Activated CD4-positive, alpha-beta T cell treated with anti-CD3 and anti-CD28 coated beads, Interleukin-2, amount 10 ng/mL, durations not matched to agents 7 days and 5 days (primary cell): ENCODE measurements at regions not wholly inside any gene's neighbourhood (a gene's known extent, or its start where the extent isn't known, plus 50 kb on each side); places are given as distances from the start of the nearest gene placed in this dataset.

Source experiments
- CTCF ChIA-PET: fragments of 350-600 bp; sonication (Branson Sonifier 250); formaldehyde crosslinking; loops from one replicate; lab custom pipeline; 2021; ENCODE audit warnings: antibody characterized with exemption; lab: Charles Lee
- POLR2A ChIA-PET: fragments of 350-600 bp; sonication (Branson Sonifier 250); formaldehyde crosslinking; loops from one replicate; lab custom pipeline; 2021; ENCODE audit warnings: antibody characterized with exemption; lab: Charles Lee
- DNase-seq: peaks from one replicate; pipeline ENCODE4 v3.0.0-alpha.2; 2020
- H3K27ac Mint-ChIP-seq: one replicate; pipeline ENCODE4 v1.8.0; 2021; ENCODE audit warnings: mild to moderate bottlenecking, moderate library complexity, mixed read lengths
- H3K27me3 Mint-ChIP-seq: one replicate; pipeline ENCODE4 v1.8.0; 2021; ENCODE audit warnings: mixed read lengths
- H3K36me3 Mint-ChIP-seq: one replicate; pipeline ENCODE4 v1.8.0; 2021; ENCODE audit warnings: low read depth, mixed read lengths
- H3K4me1 Mint-ChIP-seq: one replicate; pipeline ENCODE4 v1.8.0; 2021; ENCODE audit warnings: mixed read lengths
- H3K4me3 Mint-ChIP-seq: one replicate; pipeline ENCODE4 v1.8.0; 2021; ENCODE audit warnings: mild to moderate bottlenecking, moderate library complexity, mixed read lengths
- H3K9me3 Mint-ChIP-seq: one replicate; pipeline ENCODE4 v1.8.0; 2021; ENCODE audit warnings: mixed read lengths

GRCh38 chr11:69422645-69423044 lies 58.8 kb upstream of the LINC01488 start:
- Mint-ChIP-seq H3K27ac (no peak overlapping the region), H3K9me3 (peaks cover 12% of the 10 kb centered on the region), H3K27me3 (peaks cover 10% of the 10 kb centered on the region), H3K36me3 (peaks cover 3% of the 10 kb centered on the region), H3K4me3 (no peak overlapping the region), H3K4me1 (peaks cover 14% of the 10 kb centered on the region)
- POLR2A ChIA-PET: no interaction called here
- DNase-seq: no peak
- CTCF ChIA-PET: no interaction called here

- CTCF ChIA-PET: no interaction called here
- POLR2A ChIA-PET: no interaction called here
- H3K27ac Mint-ChIP-seq: no peak overlapping the region
Measured at GRCh38 chr11:69423181-69423580, 58.3 kb upstream of the LINC01488 start.

GRCh38 chr11:69423611-69424385 lies 57.7 kb upstream of the LINC01488 start:
- peaks cover 10% of the 10 kb centered on the region for H3K27me3 Mint-ChIP-seq
- H3K4me1 Mint-ChIP-seq: peaks cover 14% of the 10 kb centered on the region
- ChIA-PET POLR2A (no interaction called here), CTCF (no interaction called here)
- peaks cover 3% of the 10 kb centered on the region for H3K36me3 Mint-ChIP-seq
- peaks cover 12% of the 10 kb centered on the region for H3K9me3 Mint-ChIP-seq
- H3K4me3 Mint-ChIP-seq: no peak overlapping the region
- DNase-seq: no peak
- H3K27ac Mint-ChIP-seq: no peak overlapping the region

More at GRCh38 chr11:69423181-69423580, 58.3 kb upstream of the LINC01488 start:
- Mint-ChIP-seq H3K9me3 (peaks cover 12% of the 10 kb centered on the region), H3K4me3 (no peak overlapping the region), H3K36me3 (peaks cover 3% of the 10 kb centered on the region), H3K27me3 (peaks cover 10% of the 10 kb centered on the region), H3K4me1 (peaks cover 14% of the 10 kb centered on the region)
- DNase-seq: no peak

- ChIA-PET CTCF (no interaction called here), POLR2A (no interaction called here)
- Mint-ChIP-seq H3K36me3 (peaks cover 3% of the 10 kb centered on the region), H3K27me3 (peaks cover 10% of the 10 kb centered on the region), H3K27ac (no peak overlapping the region), H3K9me3 (peaks cover 12% of the 10 kb centered on the region), H3K4me3 (no peak overlapping the region), H3K4me1 (peaks cover 14% of the 10 kb centered on the region)
- no peak for DNase-seq
Measured at GRCh38 chr11:69424748-69425147, 56.7 kb upstream of the LINC01488 start.

GRCh38 chr11:69425444-69425843 lies 56.0 kb upstream of the LINC01488 start:
- Mint-ChIP-seq H3K4me3 (no peak overlapping the region), H3K4me1 (peaks cover 14% of the 10 kb centered on the region), H3K9me3 (peaks cover 12% of the 10 kb centered on the region), H3K27ac (no peak overlapping the region), H3K36me3 (peaks cover 3% of the 10 kb centered on the region), H3K27me3 (peaks cover 10% of the 10 kb centered on the region)
- POLR2A ChIA-PET: no interaction called here
- CTCF ChIA-PET: interaction anchor here (0.6 kb wide), 1 partner anchor 14 kb away, joined by 3 read pairs; no protein-coding TSS in a partner anchor
- no peak for DNase-seq

- ChIA-PET POLR2A (no interaction called here), CTCF (no interaction called here)
- Mint-ChIP-seq H3K4me1 (peaks cover 14% of the 10 kb centered on the region), H3K27ac (no peak overlapping the region), H3K36me3 (peaks cover 3% of the 10 kb centered on the region), H3K9me3 (peaks cover 12% of the 10 kb centered on the region), H3K4me3 (no peak overlapping the region), H3K27me3 (peaks cover 10% of the 10 kb centered on the region)
- DNase-seq: no peak
Measured at GRCh38 chr11:69425895-69426544, 55.4 kb upstream of the LINC01488 start.

- peaks cover 3% of the 10 kb centered on the region for H3K36me3 Mint-ChIP-seq
- no peak overlapping the region for H3K4me3 Mint-ChIP-seq
- ChIA-PET CTCF (no interaction called here), POLR2A (no interaction called here)
- H3K9me3 Mint-ChIP-seq: peaks cover 12% of the 10 kb centered on the region
- no peak overlapping the region for H3K27ac Mint-ChIP-seq
- DNase-seq: no peak
- peaks cover 10% of the 10 kb centered on the region for H3K27me3 Mint-ChIP-seq
- H3K4me1 Mint-ChIP-seq: peaks cover 14% of the 10 kb centered on the region
Measured at GRCh38 chr11:69427337-69427736, 54.1 kb upstream of the LINC01488 start.

- Mint-ChIP-seq H3K9me3 (peaks cover 12% of the 10 kb centered on the region), H3K27ac (no peak overlapping the region), H3K4me3 (no peak overlapping the region), H3K27me3 (peaks cover 10% of the 10 kb centered on the region), H3K4me1 (peaks cover 14% of the 10 kb centered on the region), H3K36me3 (peaks cover 3% of the 10 kb centered on the region)
- CTCF ChIA-PET: interaction anchor here (0.6 to 1.4 kb wide), 2 partner anchors 39 to 840 kb away, joined by 3 read pairs; no protein-coding TSS in a partner anchor
- POLR2A ChIA-PET: no interaction called here
- no peak for DNase-seq
Measured at GRCh38 chr11:69427906-69428880, 53.3 kb upstream of the LINC01488 start.

- H3K27me3 Mint-ChIP-seq: peaks cover 8% of the 10 kb centered on the region
- H3K27ac Mint-ChIP-seq: no peak overlapping the region
- H3K36me3 Mint-ChIP-seq: no peaks in the 10 kb centered on the region
- peaks cover 14% of the 10 kb centered on the region for H3K4me1 Mint-ChIP-seq
- H3K9me3 Mint-ChIP-seq: peaks cover 4% of the 10 kb centered on the region
- DNase-seq: no peak
- POLR2A ChIA-PET: no interaction called here
- H3K4me3 Mint-ChIP-seq: no peak overlapping the region
- CTCF ChIA-PET: no interaction called here
Measured at GRCh38 chr11:69429716-69430491, 51.6 kb upstream of the LINC01488 start.

GRCh38 chr11:69430566-69430965 lies 50.9 kb upstream of the LINC01488 start:
- Mint-ChIP-seq H3K36me3 (no peaks in the 10 kb centered on the region), H3K9me3 (no peaks in the 10 kb centered on the region), H3K4me3 (no peak overlapping the region), H3K4me1 (peaks cover 9% of the 10 kb centered on the region), H3K27me3 (peaks cover 7% of the 10 kb centered on the region), H3K27ac (no peak overlapping the region)
- DNase-seq: no peak
- POLR2A ChIA-PET: no interaction called here
- CTCF ChIA-PET: no interaction called here

- DNase-seq: no peak
- no peaks in the 10 kb centered on the region for H3K36me3 Mint-ChIP-seq
- no peak overlapping the region for H3K27ac Mint-ChIP-seq
- ChIA-PET CTCF (no interaction called here), POLR2A (no interaction called here)
- peaks cover 5% of the 10 kb centered on the region for H3K27me3 Mint-ChIP-seq
- H3K4me1 Mint-ChIP-seq: peaks cover 3% of the 10 kb centered on the region
- no peaks in the 10 kb centered on the region for H3K9me3 Mint-ChIP-seq
- H3K4me3 Mint-ChIP-seq: no peak overlapping the region
Measured at GRCh38 chr11:69431136-69431535, 50.3 kb upstream of the LINC01488 start.
